ENCODE measurements at regions not wholly inside any gene's neighbourhood (a gene's known extent, or its start where the extent isn't known, plus 50 kb on each side); places are given as distances from the start of the nearest gene placed in this dataset.
"Not testable (repeated sequence)": the region's sequence is repeated elsewhere in the genome, so short reads cannot be mapped to it uniquely, and the experiment has no call there.

DNA sequence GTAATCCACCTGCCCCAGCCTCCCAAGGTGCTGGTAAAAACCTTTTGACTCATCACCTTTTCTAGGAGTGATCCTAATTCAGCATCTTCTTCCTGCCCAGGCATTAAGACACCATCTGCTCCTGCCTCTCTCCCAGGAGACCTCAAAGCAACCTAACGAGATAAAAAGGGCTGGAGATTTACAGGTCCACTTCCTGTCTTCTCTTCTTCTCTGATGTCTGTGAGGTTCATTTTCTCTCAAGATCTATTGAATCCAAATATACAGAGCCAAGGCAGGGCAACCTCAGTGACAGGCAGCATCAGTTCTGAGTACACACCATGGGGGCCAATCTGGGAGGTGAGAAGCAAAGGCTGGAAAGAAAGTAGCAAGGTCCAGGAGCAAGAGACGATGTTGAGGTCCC is 219.4 kb downstream of the SETD4 start:
- no peak for DNase-seq

DNA sequence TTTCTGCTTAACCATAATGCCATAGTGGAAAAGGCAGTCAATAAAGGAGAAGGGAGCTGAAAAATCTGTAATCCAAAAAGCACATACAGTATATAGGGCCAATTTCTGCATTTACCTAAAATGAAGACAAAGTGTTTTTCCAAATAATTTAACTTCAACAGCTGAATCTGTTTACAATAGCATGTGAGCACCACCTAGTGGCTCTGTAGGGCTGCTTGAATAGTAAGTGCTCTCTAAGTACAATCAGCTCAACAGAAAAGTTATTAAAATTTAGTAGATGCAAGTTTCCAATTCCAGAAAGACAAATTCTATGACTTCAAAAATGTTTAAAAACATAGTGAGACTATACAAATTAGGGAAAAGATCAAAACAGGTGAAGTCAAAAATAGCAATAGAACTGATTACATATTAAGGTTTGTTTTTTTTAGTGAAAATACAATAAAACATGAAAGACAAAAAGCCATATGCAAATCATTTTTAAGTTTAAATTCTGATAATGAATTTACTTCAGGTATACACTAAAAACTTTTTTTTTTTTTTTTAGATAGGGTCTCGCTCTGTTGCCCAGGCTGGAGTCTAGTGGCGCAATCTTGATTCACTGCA is 220.0 kb downstream of the SETD4 start:
- peak; percentile 51 to 60 for DNase-seq

DNA sequence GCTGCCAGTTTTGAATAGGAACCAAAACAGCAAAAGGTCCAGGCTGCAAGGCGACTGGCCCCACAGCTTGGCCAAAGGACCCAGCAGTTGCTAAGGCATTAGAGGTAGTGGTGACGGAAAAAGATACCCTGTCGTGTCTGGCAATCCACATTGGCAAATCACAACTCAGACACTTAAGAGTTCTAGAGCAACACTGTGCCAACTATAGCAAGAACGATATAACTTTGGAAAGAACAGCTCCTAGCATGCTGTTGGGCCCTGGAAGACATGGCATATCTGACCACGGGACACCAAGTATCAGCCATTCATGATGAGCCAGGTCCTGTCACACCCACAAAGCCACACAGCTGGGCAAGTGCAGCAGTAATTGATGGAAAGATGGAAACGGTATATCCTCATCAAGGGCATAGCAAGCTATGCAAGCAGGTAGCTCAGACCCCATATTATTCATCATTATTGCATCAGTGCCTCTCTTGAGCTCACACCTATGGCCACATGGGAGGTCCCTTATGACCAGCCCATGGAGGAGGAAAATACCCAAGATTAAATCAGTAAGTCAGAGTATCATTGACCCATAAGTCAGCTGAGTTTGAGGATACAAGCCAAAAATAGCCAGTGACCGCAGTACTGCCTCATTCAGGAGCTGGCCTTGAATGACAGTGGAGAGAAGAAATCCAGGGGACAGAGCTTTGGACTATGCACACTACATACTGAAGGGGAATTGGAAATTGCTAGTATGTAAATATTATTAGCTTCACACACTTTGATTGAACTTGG is 221.2 kb downstream of the SETD4 start:
- no peak for DNase-seq

DNA sequence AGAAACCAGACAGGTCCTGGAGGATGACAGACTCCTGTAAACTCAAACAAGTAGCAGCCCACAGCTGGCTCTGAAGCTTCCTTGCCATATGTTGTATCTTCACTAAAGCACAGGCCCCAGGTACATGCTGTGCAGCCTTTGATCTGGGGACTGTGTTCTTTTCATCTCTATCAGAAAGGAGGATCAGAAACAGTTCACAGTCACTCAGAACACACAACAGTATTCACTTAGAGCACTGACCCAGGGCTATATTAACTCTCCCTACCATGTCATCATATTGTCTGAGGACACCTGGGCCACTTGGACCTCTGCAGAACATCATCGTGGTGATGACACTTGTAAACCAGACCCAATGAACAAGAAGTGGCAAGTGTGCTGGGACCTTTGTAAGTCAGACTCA is 222.0 kb downstream of the SETD4 start:
- DNase-seq, result no peak

DNA sequence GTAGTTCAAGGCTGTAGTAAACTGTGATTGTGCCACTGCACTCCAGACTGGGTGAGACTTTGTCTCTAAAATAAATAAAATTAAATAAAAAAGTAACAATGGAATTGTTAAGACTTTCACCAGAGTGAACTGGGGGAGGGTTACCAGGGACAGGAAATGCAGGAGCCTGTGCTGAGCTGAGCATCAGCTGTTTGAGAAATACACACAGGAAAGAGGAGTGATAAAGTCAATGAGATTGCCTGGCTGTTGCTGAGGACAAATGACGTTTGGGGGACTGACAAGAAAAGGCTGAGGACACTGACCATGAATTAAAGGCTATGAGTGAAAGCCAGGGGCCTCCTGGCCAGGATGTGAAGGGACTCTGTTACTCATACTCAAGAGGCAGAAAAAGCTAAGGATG is 226.3 kb downstream of the SETD4 start:
- no peak for DNase-seq

DNA sequence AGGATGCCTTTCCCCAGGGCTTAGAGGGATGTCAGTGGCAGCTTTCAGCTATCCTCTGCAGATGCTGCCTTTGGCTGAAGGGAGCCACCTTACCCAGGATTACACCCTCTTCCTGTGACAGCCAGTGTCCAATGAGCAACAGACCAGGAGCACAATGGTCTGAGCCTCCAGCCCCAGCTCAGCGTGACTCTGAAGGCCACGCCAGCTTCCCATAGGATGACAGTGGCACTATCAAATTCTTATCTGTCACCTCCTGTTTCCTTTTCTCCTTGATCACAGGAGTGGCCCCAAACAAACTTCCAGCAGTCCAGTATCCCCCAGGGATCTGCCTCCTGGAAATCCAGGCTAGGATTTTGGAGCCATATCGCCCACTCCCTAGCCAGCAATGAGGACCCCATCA is 226.9 kb downstream of the SETD4 start:
- no peak for DNase-seq

DNA sequence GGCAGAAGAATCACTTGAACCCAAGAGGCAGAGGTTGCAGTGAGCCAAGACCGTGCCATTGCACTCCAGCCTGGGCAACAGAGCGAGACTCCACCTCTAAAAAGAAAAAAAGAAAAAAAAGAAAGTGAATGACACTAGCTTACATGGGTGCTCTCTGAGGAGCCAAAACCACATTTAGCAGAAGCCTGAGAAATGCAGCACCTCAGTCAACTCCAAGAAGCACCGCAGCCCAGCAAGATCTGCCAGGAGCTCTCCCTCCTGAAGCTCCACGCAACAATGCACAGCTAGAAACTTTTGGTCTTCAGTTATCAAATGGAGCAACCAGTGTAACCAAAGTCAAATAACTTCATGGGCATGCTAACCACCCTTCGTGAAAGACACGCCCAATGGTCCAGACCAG is 229.1 kb downstream of the SETD4 start:
- DNase-seq, result no peak

DNA sequence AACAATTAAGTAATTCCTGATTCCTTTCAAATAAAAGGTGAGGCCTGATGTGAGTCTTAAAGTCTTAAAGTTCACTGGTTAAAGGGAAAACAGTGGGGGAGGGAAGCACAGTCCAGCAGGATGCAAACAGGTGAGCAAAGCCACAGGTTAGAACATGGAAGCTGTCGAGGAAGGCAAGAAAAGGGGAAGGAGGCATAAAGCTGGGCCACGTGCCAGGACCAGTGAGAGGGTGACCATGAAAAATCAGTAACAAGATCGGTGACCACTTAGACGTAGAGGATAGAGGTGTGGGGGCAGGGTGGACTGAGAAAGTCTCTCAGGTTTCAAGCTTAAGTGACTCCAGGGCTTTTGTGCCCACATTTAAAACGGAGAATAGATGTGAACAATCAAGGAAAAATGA is 231.3 kb downstream of the SETD4 start:
- no peak for DNase-seq

DNA sequence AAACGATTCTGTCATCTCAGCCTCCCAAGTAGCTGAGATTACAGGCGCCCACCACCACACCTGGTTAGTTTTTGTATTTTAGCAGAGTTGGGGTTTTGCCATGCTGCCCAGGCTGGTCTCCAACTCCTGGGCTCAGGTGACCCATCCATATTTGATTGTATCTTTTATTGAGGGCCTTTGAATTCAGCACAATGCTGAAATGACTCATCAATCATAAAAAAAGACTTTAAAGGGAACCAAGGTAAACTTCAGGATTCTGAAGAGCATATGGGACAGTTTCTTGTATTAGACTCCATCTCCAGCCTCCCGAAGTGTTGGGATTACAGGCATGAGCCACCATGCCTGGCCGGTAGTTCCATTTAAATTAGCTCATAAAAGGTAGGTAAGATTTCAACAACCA is 232.2 kb downstream of the SETD4 start:
- DNase-seq, result no peak

DNA sequence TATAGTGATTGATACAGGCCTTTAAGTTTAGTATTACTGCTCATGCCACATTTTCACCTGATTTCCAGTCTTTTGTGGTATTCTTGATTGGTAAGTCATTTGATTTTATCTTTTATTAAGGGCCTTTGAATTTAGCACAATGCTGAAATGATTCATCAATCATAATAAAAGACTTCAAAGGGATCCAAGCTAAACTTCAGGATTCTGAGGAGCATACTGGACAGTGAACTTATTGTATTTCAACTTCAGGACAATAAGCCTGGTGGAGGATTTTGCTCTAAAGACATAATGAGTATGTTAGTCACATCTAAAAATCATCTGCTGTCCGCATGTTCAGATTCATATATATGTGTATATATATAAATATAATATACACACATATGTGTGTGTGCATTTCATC is 233.3 kb downstream of the SETD4 start:
- DNase-seq, result no peak

DNA sequence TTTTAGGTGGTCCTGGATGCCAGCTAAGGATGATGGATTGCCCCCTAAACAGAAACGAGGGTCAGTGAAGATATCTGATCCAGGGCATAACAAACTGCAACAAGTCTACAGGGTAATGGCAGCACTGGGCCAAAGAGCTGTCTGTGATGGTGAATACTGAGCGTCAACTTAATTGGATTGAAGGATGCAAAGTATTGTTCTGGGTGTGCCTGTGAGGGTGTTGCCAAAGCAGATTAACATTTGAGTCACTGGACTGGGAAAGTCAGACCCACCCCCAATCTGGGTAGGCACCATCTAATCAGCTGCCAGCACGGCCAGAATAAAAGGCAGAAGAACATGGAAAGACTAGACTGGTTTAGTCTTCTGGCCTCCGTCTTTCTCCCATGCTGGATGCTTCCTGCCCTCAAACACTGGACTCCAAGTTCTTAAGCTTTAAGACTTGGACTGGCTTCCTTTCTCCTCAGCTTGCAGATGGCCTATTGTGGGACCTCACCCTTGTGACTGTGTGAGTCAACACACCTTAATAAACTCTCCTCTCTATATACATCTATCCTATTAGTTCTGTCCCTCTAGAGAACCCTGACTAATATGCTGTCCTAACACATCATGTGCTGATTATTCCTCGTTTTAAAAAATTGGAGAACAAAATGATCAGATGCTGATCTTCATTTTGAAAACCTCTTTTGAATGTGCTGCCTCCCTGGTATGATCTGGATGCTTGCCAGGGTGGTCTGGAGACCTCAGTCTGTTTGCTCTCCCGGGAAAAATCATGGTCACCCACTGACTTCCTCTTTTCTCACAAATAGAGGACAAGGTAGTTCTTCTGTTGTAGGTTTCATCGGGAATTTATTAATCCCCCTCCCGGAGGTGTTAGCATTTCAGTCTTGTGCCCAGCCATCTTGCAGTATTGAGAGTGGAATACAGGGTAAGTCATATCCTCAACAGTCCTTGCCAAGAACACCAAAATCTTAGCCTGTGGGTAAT is 234.7 kb downstream of the SETD4 start:
- DNase-seq, result no peak

DNA sequence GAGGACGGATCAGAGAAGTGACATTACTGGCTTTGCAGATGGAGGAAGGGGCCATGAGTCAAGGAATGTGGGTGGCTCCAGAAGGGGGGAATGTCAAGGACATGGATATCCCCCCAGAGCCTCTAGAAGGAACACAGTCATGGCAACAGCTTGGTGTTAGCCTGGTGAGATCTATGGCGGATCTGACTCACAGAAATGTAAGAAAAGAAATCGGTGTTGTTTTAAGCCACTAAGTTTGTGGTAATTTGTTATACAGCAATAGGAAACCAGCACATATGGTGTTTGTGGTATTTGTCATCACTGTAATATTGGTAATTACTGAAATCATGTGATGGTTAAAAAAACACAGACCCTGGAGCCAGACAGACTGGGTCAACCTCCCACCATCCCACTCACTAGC is 236.2 kb downstream of the SETD4 start:
- no peak for DNase-seq

DNA sequence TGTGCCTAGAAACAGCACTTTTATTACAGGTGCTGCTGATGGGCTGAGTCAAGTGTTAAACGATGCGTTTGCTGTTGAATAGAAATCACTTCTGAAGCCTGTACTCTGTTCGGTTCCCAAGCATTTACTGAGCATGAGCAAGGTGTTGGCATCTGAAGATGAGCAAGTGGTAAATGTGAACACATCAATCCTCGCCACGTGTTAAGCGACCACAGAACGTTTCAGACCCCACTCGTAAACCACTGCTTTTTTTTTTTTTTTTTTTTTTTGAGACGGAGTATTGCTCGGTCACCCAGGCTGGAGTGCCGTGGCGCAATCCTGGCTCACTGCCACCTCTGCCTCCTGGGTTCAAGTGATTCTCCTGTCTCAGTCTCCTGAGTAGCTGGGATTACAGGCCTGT is 241.2 kb downstream of the SETD4 start:
- no peak for DNase-seq

DNA sequence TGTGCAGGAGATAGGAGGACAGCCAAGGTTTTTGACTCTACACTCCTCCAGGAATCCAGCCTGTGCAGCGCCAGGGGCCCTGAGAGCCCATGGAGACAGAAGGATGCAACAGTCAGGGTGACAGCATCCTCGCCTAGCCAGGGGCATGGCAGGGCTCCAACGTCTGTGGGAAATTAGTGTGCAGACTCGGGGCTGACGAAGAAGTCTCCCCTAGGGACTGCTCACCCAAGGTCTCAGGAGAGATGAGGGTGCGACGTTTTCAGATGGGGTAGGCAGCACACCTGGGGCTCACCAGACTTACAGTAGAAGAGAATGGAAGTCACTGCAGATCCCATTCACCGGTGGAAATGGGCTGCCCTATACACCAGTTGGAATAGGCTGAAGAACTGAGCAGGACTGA is 241.7 kb downstream of the SETD4 start:
- no peak for DNase-seq

DNA sequence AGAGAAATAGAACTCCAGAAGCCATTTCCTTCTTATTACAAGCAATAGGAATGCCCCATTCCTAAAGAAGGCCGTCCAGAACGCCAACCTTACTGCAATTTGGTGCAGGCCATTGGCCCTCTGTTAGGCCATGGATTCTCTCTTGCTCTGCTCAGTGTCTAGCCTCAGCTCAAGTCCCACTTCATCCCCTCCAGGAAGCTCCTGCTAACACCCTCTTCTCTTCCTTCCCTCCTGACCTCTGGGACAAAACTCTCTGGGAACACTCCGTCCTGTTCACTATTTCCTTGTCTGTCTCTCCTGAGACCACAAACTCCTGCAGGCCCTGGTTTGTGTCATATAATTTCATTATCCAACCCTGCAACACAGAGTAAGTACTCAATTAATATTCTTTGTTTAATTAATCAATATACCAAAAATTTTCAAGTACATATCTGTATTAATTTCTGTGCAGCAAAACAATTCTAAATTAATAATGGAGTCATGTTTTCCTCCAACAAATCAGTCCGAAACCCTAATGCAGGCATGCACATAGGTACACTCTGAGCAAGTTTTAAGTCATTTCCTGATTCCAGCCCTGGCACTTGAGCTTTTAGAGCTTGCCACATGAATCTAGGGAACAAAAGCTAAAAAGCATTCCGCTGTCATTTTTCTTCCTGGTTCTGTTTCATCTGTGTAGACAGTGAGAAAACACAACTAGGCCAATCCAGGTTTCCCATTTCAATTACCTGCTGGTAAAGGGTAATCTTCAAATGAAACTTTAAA is 245.3 kb downstream of the SETD4 start:
- DNase-seq, result no peak

DNA sequence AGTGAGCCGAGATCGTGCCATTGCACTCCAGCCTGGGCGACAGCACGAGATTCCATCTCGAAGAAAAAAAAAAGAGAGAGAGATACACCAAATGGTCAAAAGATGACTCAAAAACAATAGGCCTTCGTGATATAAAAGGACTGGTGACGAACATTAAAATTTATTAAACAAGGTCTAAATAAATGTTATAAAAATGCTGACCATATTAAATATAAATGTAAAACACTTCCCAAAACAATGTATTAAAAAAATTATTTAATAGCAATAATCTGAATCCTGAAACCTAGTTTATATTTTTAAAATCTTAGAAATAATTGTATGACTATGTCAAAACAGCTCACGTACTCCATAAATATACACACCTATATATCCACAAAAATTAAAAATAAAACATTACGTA is 247.6 kb downstream of the SETD4 start:
- DNase-seq, result no peak

DNA sequence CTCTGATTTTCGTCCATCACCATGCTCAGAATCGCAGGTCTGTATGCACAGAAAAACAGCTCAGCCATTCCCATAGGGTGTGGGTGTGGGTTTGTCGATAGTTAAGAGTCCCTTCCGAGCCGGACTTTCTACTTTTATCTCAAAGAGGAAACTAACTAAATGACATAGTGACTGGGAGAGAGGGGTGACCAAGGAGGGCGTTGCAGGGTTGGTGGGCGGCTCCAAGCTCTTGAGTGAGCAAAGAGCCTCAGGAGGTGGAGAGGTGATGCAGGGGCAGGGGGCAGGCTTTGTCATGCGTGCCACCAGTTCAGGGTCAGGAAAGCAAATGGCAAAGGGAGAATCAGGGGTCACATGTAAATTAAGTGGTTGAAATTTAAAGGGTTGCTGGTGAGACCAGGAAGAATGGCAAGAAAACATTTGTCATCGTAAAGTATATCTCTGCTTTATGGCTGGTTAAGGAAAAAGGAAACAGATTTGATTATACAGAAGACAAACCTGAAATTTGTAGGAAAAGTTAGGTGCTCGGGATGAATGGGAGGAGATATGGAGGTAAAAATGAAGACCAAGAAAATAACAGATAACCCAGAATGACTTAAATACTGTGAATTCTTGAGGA is 249.0 kb downstream of the SETD4 start:
- DNase-seq, result no peak

DNA sequence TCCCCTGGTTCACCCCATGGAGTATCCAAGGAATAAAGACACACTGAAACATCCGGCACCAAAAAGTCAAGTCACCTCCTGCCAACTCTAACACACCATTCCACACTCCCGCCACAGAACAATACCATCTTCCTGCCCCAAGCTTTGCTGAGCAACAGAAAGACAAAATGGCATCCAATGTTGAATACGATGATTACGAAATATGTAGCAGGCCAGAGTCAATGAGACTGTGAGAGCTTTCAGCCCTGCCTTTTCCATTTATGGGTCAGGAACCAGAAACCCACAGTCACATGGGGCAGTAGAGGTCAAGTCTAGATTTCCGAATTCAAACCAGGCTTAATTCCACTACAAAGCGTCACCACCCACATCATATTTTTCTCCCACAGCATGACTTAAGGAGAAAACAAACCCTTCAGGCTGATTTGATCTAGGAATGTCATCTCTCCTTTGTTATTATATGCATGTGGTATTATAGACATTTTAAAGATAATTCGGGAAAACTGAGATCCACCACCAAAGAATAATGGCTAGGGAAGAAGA is 249.8 kb downstream of the SETD4 start:
- no peak for DNase-seq

DNA sequence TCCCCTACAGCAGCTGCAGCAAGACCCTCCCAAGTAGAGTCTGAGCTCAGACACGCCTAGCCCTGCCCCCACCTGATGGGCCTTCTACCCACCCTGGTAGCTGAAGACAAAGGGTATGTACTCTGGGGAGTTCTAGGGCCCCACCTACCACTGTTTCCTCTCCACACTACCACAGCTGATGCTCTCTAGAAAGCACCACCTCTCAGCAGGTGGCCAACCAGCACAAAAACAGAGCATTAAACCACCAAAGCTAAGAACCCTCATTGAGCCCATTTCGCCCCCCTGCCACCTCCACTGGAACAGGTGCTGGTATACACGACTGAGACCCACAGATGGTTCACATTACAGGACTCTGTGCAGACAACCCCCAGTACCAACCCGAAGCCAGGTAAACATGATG is 258.9 kb downstream of the SETD4 start:
- DNase-seq, result no peak

DNA sequence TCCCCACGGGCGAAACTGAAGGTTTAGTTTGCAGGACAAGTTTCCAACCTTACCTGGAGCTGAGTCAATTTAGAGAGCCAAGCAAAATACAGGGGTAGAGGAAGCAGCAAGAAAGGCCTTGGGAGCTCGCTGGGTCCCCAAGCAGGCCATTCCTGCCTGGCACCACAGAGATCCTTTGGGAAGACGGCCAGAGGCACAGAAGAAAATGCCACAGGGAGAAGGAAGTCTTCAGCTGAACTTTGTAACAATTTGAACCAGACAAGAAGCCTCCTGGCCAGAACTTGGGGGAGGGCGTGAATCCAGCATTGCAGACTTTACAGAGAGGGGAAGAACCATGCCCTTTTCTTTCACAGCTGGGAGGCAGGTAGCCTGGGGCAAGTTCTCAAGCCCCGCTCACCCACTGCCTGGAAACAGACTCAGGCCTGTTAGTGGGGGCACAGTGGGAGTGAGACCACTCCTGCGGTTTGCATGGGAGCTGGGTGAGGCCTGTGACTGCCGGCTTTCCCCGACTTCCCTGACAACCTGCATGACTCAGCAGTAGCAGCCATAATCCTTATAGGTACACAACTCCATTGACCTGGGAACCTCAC is 259.4 kb downstream of the SETD4 start:
- not testable (repeated sequence) for DNase-seq

DNA sequence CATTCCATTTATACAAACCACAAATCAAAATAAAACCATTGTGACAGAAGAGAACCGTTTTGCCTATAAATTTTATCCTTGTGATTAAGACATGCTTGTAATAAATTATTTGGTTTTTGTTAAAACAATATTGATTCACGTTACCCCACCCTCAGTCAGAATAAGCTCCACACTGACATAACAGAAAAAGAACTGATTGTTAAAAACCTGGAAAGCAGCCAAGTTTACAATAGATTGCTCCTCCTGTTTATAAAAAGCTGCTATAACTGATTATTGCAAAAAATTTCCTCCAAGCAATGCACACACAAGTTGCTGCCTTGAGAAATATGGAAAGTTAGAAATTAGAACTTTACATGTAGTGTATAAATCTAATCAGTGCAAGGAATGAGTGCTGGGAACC is 263.5 kb downstream of the SETD4 start:
- DNase-seq, result no peak

DNA sequence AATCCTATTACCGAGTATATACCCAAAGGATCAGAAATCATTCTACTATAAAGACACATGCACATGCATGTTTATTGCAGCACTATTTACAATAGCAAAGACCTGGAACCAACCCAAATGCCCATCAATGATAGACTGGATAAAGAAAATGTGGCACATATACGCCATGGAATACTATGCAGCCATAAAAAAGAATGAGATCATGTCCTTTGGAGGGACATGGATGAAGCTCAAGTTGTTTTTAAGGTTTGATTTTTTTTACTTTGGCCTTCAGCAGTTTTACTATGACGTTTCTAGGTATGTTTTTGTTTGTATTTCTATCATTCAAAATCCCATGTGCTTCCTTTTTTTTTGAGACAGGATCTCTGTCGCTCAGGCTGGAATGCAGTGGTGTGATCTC is 265.8 kb downstream of the SETD4 start:
- not testable (repeated sequence) for DNase-seq
